HepG2 (cell line): ENCODE measurements at regions not wholly inside any gene's neighbourhood (a gene's known extent, or its start where the extent isn't known, plus 50 kb on each side); places are given as distances from the start of the nearest gene placed in this dataset.

Experiments
- ATAC-seq: fragments of 200-7000 bp; cut with Tn5 transposase; 3 replicates; pipeline ENCODE4 v1.9.1; 2020; ENCODE audit warnings: mild to moderate bottlenecking, moderate library complexity
- BruUV-seq: library from RNA; stranded (reverse); fragments of 400-500 nt; replicated peaks from 2 replicates; lab custom pipeline; 2021; lab: Mats Ljungman, UMichigan
- CTCF ChIA-PET: fragments of 300-600 bp; formaldehyde crosslinking; extraction: SDS; loops from one replicate; lab custom pipeline; 2021; ENCODE audit warnings: low total read pairs, inconsistent platforms, low intra/inter-chr PET ratio; lab: Yijun Ruan, JAX
- POLR2A ChIA-PET: fragments of 350-600 bp; sonication (Branson Sonifier 250); formaldehyde crosslinking; loops from one replicate; lab custom pipeline; 2020; ENCODE audit warnings: antibody characterized with exemption, inconsistent platforms; lab: Yijun Ruan, JAX
- DNase-seq: peaks from one replicate; pipeline ENCODE4 v3.0.0-alpha.2; 2015; ENCODE audit warnings: low spot score
- FAIRE-seq: peaks from 3 replicates; lab custom pipeline; 2011; peaks lifted over from hg19 to GRCh38; lab: Jason Lieb, UNC
- H2AFZ ChIP-seq: one replicate; pipeline ENCODE4 v1.6.1; 2011; ENCODE audit warnings: low read length, inconsistent platforms
- H3K27ac ChIP-seq: fragments of 300-600 bp; 3 replicates; pipeline ENCODE4 v1.8.0; 2011; ENCODE audit warnings: mixed run types, mild to moderate bottlenecking, mixed read lengths, low read length, inconsistent platforms; ENCODE audit not compliant: insufficient read depth; ENCODE audit errors: extremely low read length
- H3K27me3 ChIP-seq, 2 experiments: fragments of 200-600 bp in 1 of 2; 2 replicates in 1 of 2; 3 replicates in 1 of 2; pipeline versions ENCODE4 v1.6.0 to v1.8.0; 2011; ENCODE audit warnings: low read length in 2 of 2, mild to moderate bottlenecking in 2 of 2, moderate library complexity in 2 of 2, inconsistent platforms in 1 of 2; ENCODE audit not compliant: insufficient read depth in 2 of 2, control insufficient read depth in 1 of 2
- H3K36me3 ChIP-seq, 2 experiments: fragments of 200-600 bp in 1 of 2; replicated peaks in 1 of 2; 2 replicates in 1 of 2; 3 replicates in 1 of 2; pipeline versions ENCODE4 v1.5.1 to v1.8.0; 2011; ENCODE audit warnings: low read length in 2 of 2, inconsistent platforms in 1 of 2; ENCODE audit not compliant: insufficient read depth in 2 of 2, control insufficient read depth in 1 of 2
- H3K4me1 ChIP-seq: 2 replicates; pipeline ENCODE4 v1.5.1; 2012; ENCODE audit warnings: low read length, inconsistent platforms; ENCODE audit not compliant: insufficient read depth
- H3K4me2 ChIP-seq: 2 replicates; pipeline ENCODE4 v1.6.0; 2011; ENCODE audit warnings: low read depth, low read length, inconsistent platforms
- H3K4me3 ChIP-seq, 3 experiments: fragments of 200-600 bp in 1 of 3; sonication (generic), shearing (Covaris generic) in 1 of 3; replicated peaks in 1 of 3; 2 replicates each; pipeline ENCODE4 v1.5.1; 2011 to 2016; ENCODE audit warnings: low read length in 3 of 3, inconsistent platforms in 2 of 3, low read depth in 2 of 3, mild to moderate bottlenecking in 2 of 3, control low read depth in 1 of 3, mixed read lengths in 1 of 3; ENCODE audit not compliant: insufficient read depth in 1 of 3
- H3K79me2 ChIP-seq: one replicate; pipeline ENCODE4 v1.6.1; 2011; ENCODE audit warnings: low read length, inconsistent platforms; ENCODE audit not compliant: insufficient read depth
- H3K9ac ChIP-seq: 2 replicates; pipeline ENCODE4 v1.6.0; 2011; ENCODE audit warnings: mild to moderate bottlenecking, low read depth, low read length, inconsistent platforms; ENCODE audit not compliant: insufficient read depth
- H3K9me3 ChIP-seq: 2 replicates; pipeline ENCODE4 v1.5.1; 2012; ENCODE audit warnings: mild to moderate bottlenecking, low read length
- H4K20me1 ChIP-seq: 2 replicates; pipeline ENCODE4 v1.6.0; 2011; ENCODE audit warnings: inconsistent platforms, mild to moderate bottlenecking, low read length, moderate library complexity; ENCODE audit not compliant: insufficient read depth
- FIP1L1 ChIP-seq: fragments of 200-400 bp; formaldehyde crosslinking; IDR thresholded peaks from 2 replicates; pipeline ENCODE4 v1.6.1; 2018; ENCODE audit warnings: low read depth, mild to moderate bottlenecking, low read length, moderate library complexity, borderline replicate concordance; ENCODE audit not compliant: insufficient read depth
- KLF12 ChIP-seq: sonication (generic); formaldehyde crosslinking; IDR thresholded peaks from 2 replicates; pipeline ENCODE4 v1.4.0; 2020; ENCODE audit warnings: missing genetic modification reagents, borderline replicate concordance
- NFAT5 ChIP-seq: sonication (generic); formaldehyde crosslinking; IDR thresholded peaks from 2 replicates; pipeline ENCODE4 v1.4.0; 2020; ENCODE audit warnings: missing genetic modification reagents
- ZFYVE20 ChIP-seq: sonication (generic); formaldehyde crosslinking; IDR thresholded peaks from 2 replicates; pipeline ENCODE4 v1.8.0; 2023; ENCODE audit warnings: low read depth, mild to moderate bottlenecking, moderate library complexity, missing genetic modification reagents, borderline replicate concordance
- ZNF354B ChIP-seq: sonication (generic); formaldehyde crosslinking; IDR thresholded peaks from 2 replicates; pipeline ENCODE4 v1.8.0; 2022; ENCODE audit warnings: mild to moderate bottlenecking, missing genetic modification reagents
- ZNF550 ChIP-seq: sonication (generic); formaldehyde crosslinking; IDR thresholded peaks from 2 replicates; pipeline ENCODE4 v1.4.0; 2020; ENCODE audit warnings: mild to moderate bottlenecking, missing genetic modification reagents, borderline replicate concordance
- ZNF577 ChIP-seq: sonication (generic); formaldehyde crosslinking; IDR thresholded peaks from 2 replicates; pipeline ENCODE4 v1.4.0; 2020; ENCODE audit warnings: mild to moderate bottlenecking, low read depth, missing genetic modification reagents, borderline replicate concordance
- ZNF883 ChIP-seq: sonication (generic); formaldehyde crosslinking; IDR thresholded peaks from 2 replicates; pipeline ENCODE4 v1.5.1; 2020; ENCODE audit warnings: mild to moderate bottlenecking, missing genetic modification reagents; ENCODE audit errors: not compliant biosample characterization
- in situ Hi-C: cut with HindIII; loops from 2 replicates; pipeline ENCODE4 v1.10.0; 2017; ENCODE audit warnings: low pct_unique_long_range_greater_than_20kb; ENCODE audit not compliant: extremely low pct_ligation_motif_present
- intact Hi-C: fragments of 100-400 bp; cut with micrococcal nuclease; formaldehyde crosslinking; loops from one replicate; pipeline ENCODE4 v1.10.0; 2022; ENCODE audit not compliant: unreplicated experiment

GRCh38 chr11:95413021-95413420 lies 182.0 kb upstream of the SESN3 start:
- no peak for FAIRE-seq
- Histone ChIP-seq H3K27ac (no peak overlapping the region), H3K79me2 (no peaks in the 10 kb centered on the region), H3K36me3 (no peaks in the 10 kb centered on the region), H3K27me3 (no peaks in the 10 kb centered on the region; a peak in 1 of 5 replicates), H3K9me3 (no peaks in the 10 kb centered on the region), H2AFZ (no peak overlapping the region), H3K4me2 (no peak overlapping the region), H3K4me1 (no peaks in the 10 kb centered on the region), H3K4me3 (no peak overlapping the region), H3K9ac (no peak overlapping the region), H4K20me1 (no peaks in the 10 kb centered on the region)
- ChIA-PET POLR2A (no interaction called here), CTCF (no interaction called here)
- no peak for TF ChIP-seq NFAT5
- no peak for TF ChIP-seq ZNF354B (CRISPR knock-in tag)
- TF ChIP-seq ZFYVE20 (CRISPR knock-in tag), result no peak
- TF ChIP-seq FIP1L1, result no peak
- no peak for TF ChIP-seq ZNF883 (CRISPR knock-in tag)
- TF ChIP-seq KLF12 (CRISPR knock-in tag), result no peak
- TF ChIP-seq ZNF550 (CRISPR knock-in tag), result no peak
- no peak for TF ChIP-seq ZNF577 (CRISPR knock-in tag)
- DNase-seq, result no peak
- intact Hi-C loops, result no loop called here
- ATAC-seq, result no peak
- in situ Hi-C loops, result no loop called here
- no TSS peak for BruUV-seq
